Astrocyte (in vitro differentiated cells and primary cell): ENCODE measurements at regions not wholly inside any gene's neighbourhood (a gene's known extent, or its start where the extent isn't known, plus 50 kb on each side); places are given as distances from the start of the nearest gene placed in this dataset.

Experiments used
- DNase-seq: peaks from one replicate; pipeline ENCODE4 v3.0.0-alpha.2; 2010; ENCODE audit warnings: low read depth
- FAIRE-seq: peaks from 2 replicates; lab custom pipeline; 2011; peaks lifted over from hg19 to GRCh38; lab: Jason Lieb, UNC
- H2AFZ ChIP-seq: 2 replicates; pipeline ENCODE4 v1.6.0; 2012; ENCODE audit warnings: low read depth, low read length, inconsistent platforms
- H3K27ac ChIP-seq: 2 replicates; pipeline ENCODE4 v1.5.1; 2011; ENCODE audit warnings: low read depth, low read length, inconsistent platforms
- H3K27me3 ChIP-seq: 2 replicates; pipeline ENCODE4 v1.6.0; 2011; ENCODE audit warnings: low read length, inconsistent platforms; ENCODE audit not compliant: insufficient read depth
- H3K36me3 ChIP-seq: 2 replicates; pipeline ENCODE4 v1.5.1; 2011; ENCODE audit warnings: low read length, inconsistent platforms; ENCODE audit not compliant: insufficient read depth
- H3K4me1 ChIP-seq: 2 replicates; pipeline ENCODE4 v1.5.1; 2011; ENCODE audit warnings: low read length, inconsistent platforms; ENCODE audit not compliant: insufficient read depth
- H3K4me2 ChIP-seq: 2 replicates; pipeline ENCODE4 v1.6.0; 2012; ENCODE audit warnings: low read length, inconsistent platforms
- H3K4me3 ChIP-seq: 2 replicates; pipeline ENCODE4 v1.5.1; 2011; ENCODE audit warnings: low read depth, mild to moderate bottlenecking, low read length, inconsistent platforms; ENCODE audit not compliant: insufficient read depth
- H3K79me2 ChIP-seq: 2 replicates; pipeline ENCODE4 v1.6.0; 2012; ENCODE audit warnings: mild to moderate bottlenecking, low read length, inconsistent platforms; ENCODE audit not compliant: insufficient read depth
- H3K9ac ChIP-seq: 2 replicates; pipeline ENCODE4 v1.6.0; 2012; ENCODE audit warnings: mild to moderate bottlenecking, low read length, inconsistent platforms
- H3K9me3 ChIP-seq: 2 replicates; pipeline ENCODE4 v1.5.1; 2012; ENCODE audit warnings: low read depth, mild to moderate bottlenecking, low read length, inconsistent platforms; ENCODE audit not compliant: insufficient read depth
- H4K20me1 ChIP-seq: 2 replicates; pipeline ENCODE4 v1.6.0; 2012; ENCODE audit warnings: low read length, inconsistent platforms; ENCODE audit not compliant: insufficient read depth
- H3K27ac Mint-ChIP-seq: one replicate; pipeline ENCODE4 v1.8.0; 2021; ENCODE audit warnings: mild to moderate bottlenecking, mixed read lengths; ENCODE audit not compliant: unreplicated experiment
- H3K27me3 Mint-ChIP-seq: one replicate; pipeline ENCODE4 v1.8.0; 2021; ENCODE audit warnings: low read depth, mixed read lengths; ENCODE audit not compliant: unreplicated experiment
- H3K36me3 Mint-ChIP-seq: one replicate; pipeline ENCODE4 v1.8.0; 2021; ENCODE audit warnings: low read depth, mixed read lengths; ENCODE audit not compliant: unreplicated experiment
- H3K4me1 Mint-ChIP-seq: one replicate; pipeline ENCODE4 v1.8.0; 2021; ENCODE audit warnings: low read depth, mixed read lengths; ENCODE audit not compliant: unreplicated experiment
- H3K4me3 Mint-ChIP-seq: one replicate; pipeline ENCODE4 v1.8.0; 2021; ENCODE audit warnings: mild to moderate bottlenecking, moderate library complexity, mixed read lengths; ENCODE audit not compliant: unreplicated experiment
- H3K9me3 Mint-ChIP-seq: one replicate; pipeline ENCODE4 v1.8.0; 2021; ENCODE audit warnings: mild to moderate bottlenecking, mixed read lengths; ENCODE audit not compliant: unreplicated experiment
- CTCF ChIP-seq: IDR thresholded peaks from 2 replicates; pipeline ENCODE4 v1.5.1; 2011; ENCODE audit warnings: low read depth, mild to moderate bottlenecking, inconsistent platforms, low read length, moderate library complexity; ENCODE audit not compliant: insufficient read depth
- EZH2 ChIP-seq: IDR thresholded peaks from 2 replicates; pipeline ENCODE4 v1.6.1; 2012; ENCODE audit warnings: mild to moderate bottlenecking, low read length, inconsistent platforms; ENCODE audit not compliant: insufficient read depth

- no peak overlapping the region for H3K27ac ChIP-seq
- Mint-ChIP-seq H3K27me3 (no peaks in the 10 kb centered on the region), H3K4me3 (no peak overlapping the region), H3K4me1 (peaks cover 9% of the 10 kb centered on the region), H3K9me3 (no peaks in the 10 kb centered on the region), H3K36me3 (no peaks in the 10 kb centered on the region), H3K27ac (no peak overlapping the region)
- no peaks in the 10 kb centered on the region for H3K79me2 ChIP-seq
- FAIRE-seq (no peak), DNase-seq (no peak)
- no peaks in the 10 kb centered on the region for H3K27me3 ChIP-seq
- H3K9ac ChIP-seq: no peak overlapping the region
- H3K4me2 ChIP-seq: no peak overlapping the region
- no peaks in the 10 kb centered on the region for H4K20me1 ChIP-seq
- no peak overlapping the region for H3K4me3 ChIP-seq
- TF ChIP-seq CTCF (no peak), EZH2 (no peak)
- no peak overlapping the region for H2AFZ ChIP-seq
- H3K4me1 ChIP-seq: peaks cover 15% of the 10 kb centered on the region
- no peaks in the 10 kb centered on the region for H3K36me3 ChIP-seq
- no peaks in the 10 kb centered on the region for H3K9me3 ChIP-seq
Observed at GRCh38 chr12:60173224-60174170, 577.7 kb downstream of the SLC16A7 start.

- Histone ChIP-seq H3K9me3 (no peaks in the 10 kb centered on the region), H3K27ac (no peak overlapping the region), H3K4me2 (peak overlapping the region; percentile 24), H3K9ac (no peak overlapping the region), H3K27me3 (no peaks in the 10 kb centered on the region), H3K4me3 (no peak overlapping the region), H4K20me1 (no peaks in the 10 kb centered on the region), H3K4me1 (peaks cover 15% of the 10 kb centered on the region), H3K36me3 (no peaks in the 10 kb centered on the region), H2AFZ (no peak overlapping the region), H3K79me2 (no peaks in the 10 kb centered on the region)
- H3K4me3 Mint-ChIP-seq: no peak overlapping the region
- H3K4me1 Mint-ChIP-seq: peaks cover 9% of the 10 kb centered on the region
- DNase-seq: peak; percentile 70
- H3K27ac Mint-ChIP-seq: no peak overlapping the region
- H3K27me3 Mint-ChIP-seq: no peaks in the 10 kb centered on the region
- no peaks in the 10 kb centered on the region for H3K36me3 Mint-ChIP-seq
- peak; percentile 76 for FAIRE-seq
- no peaks in the 10 kb centered on the region for H3K9me3 Mint-ChIP-seq
- TF ChIP-seq EZH2 (no peak), CTCF (no peak)
Observed at GRCh38 chr12:60174476-60174875, 578.6 kb downstream of the SLC16A7 start.

GRCh38 chr12:60174941-60175340, 579.1 kb downstream of the SLC16A7 start:
- Mint-ChIP-seq H3K27me3 (no peaks in the 10 kb centered on the region), H3K9me3 (no peaks in the 10 kb centered on the region), H3K4me3 (no peak overlapping the region), H3K4me1 (peaks cover 9% of the 10 kb centered on the region), H3K36me3 (no peaks in the 10 kb centered on the region), H3K27ac (no peak overlapping the region)
- H3K27me3 ChIP-seq: no peaks in the 10 kb centered on the region
- TF ChIP-seq EZH2 (no peak), CTCF (no peak)
- H3K27ac ChIP-seq: no peak overlapping the region
- no peaks in the 10 kb centered on the region for H3K36me3 ChIP-seq
- H3K4me2 ChIP-seq: peak overlapping the region; percentile 24
- H3K4me3 ChIP-seq: no peak overlapping the region
- no peaks in the 10 kb centered on the region for H4K20me1 ChIP-seq
- peak; percentile 18 for DNase-seq
- H3K4me1 ChIP-seq: peaks cover 15% of the 10 kb centered on the region
- no peak overlapping the region for H3K9ac ChIP-seq
- no peak overlapping the region for H2AFZ ChIP-seq
- H3K79me2 ChIP-seq: no peaks in the 10 kb centered on the region
- no peak for FAIRE-seq
- no peaks in the 10 kb centered on the region for H3K9me3 ChIP-seq
